H1 (cell line): ENCODE measurements at regions not wholly inside any gene's neighbourhood (a gene's known extent, or its start where the extent isn't known, plus 50 kb on each side); places are given as distances from the start of the nearest gene placed in this dataset.
A peak's percentile ranks its signal among the peaks of the same experiment; 100 is the strongest.

Experiments
- CTCF ChIA-PET: fragments of 300-600 bp; sonication (Branson Sonifier 250); formaldehyde crosslinking; loops from one replicate; lab custom pipeline; 2021; ENCODE audit not compliant: partially characterized antibody; lab: Charles Lee
- POLR2A ChIA-PET: fragments of 300-600 bp; sonication (Branson Sonifier 250); formaldehyde crosslinking; loops from one replicate; lab custom pipeline; 2021; ENCODE audit warnings: inconsistent platforms; ENCODE audit not compliant: partially characterized antibody; lab: Charles Lee
- DNase-seq, 2 experiments: peaks; one replicate each; pipeline versions ENCODE4 v3.0.0 to v3.0.0-alpha.2; 2010 to 2022; ENCODE audit warnings: low spot score in 2 of 2, low read depth in 1 of 2, mixed read lengths in 1 of 2
- FAIRE-seq: peaks from 2 replicates; lab custom pipeline; 2011; peaks lifted over from hg19 to GRCh38; lab: Jason Lieb, UNC
- H2AFZ ChIP-seq: 2 replicates; pipeline ENCODE4 v1.8.1; 2012; ENCODE audit warnings: low read length, inconsistent platforms
- H2AK5ac ChIP-seq: 2 replicates; pipeline ENCODE4 v1.6.1; 2013; ENCODE audit warnings: low read depth, low read length
- H2BK120ac ChIP-seq: replicated peaks from 2 replicates; pipeline ENCODE3; 2013; ENCODE audit warnings: low read depth, low read length, inconsistent platforms
- H2BK12ac ChIP-seq: 2 replicates; pipeline ENCODE4 v1.6.1; 2013; ENCODE audit warnings: low read depth, low read length
- H2BK15ac ChIP-seq: 2 replicates; pipeline ENCODE4 v1.6.1; 2013; ENCODE audit warnings: low read length
- H2BK20ac ChIP-seq: 2 replicates; pipeline ENCODE4 v1.6.1; 2013; ENCODE audit warnings: low read length
- H2BK5ac ChIP-seq: 2 replicates; pipeline ENCODE4 v1.6.1; 2013; ENCODE audit warnings: low read depth, low read length
- H3K14ac ChIP-seq: 2 replicates; pipeline ENCODE4 v1.6.1; 2013; ENCODE audit warnings: inconsistent platforms; ENCODE audit not compliant: insufficient read length
- H3K18ac ChIP-seq: 2 replicates; pipeline ENCODE4 v1.6.1; 2013; ENCODE audit warnings: low read length; ENCODE audit errors: extremely low read depth
- H3K23ac ChIP-seq: 2 replicates; pipeline ENCODE4 v1.6.1; 2013; ENCODE audit warnings: inconsistent platforms; ENCODE audit not compliant: insufficient read length
- H3K23me2 ChIP-seq: 2 replicates; pipeline ENCODE4 v1.6.1; 2013; ENCODE audit warnings: low read depth, low read length
- H3K27ac ChIP-seq: 2 replicates; pipeline ENCODE4 v1.6.1; 2011; ENCODE audit warnings: low read depth, low read length, inconsistent platforms
- H3K27me3 ChIP-seq, 4 experiments: replicated peaks in 1 of 4; 1 replicate in 1 of 4; 2 replicates in 3 of 4; pipeline versions ENCODE4 v1.6.1 to v1.8.1; 2011 to 2013; ENCODE audit warnings: low read length in 3 of 4, mild to moderate bottlenecking in 3 of 4, inconsistent platforms in 2 of 4, mixed read lengths in 2 of 4, moderate library complexity in 1 of 4; ENCODE audit not compliant: control insufficient read depth in 3 of 4, insufficient read depth in 3 of 4; ENCODE audit errors: extremely low read depth in 1 of 4
- H3K36me3 ChIP-seq, 4 experiments: 2 replicates each; pipeline versions ENCODE4 v1.6.1 to v1.8.1; 2011 to 2013; ENCODE audit warnings: mild to moderate bottlenecking in 4 of 4, low read length in 3 of 4, moderate library complexity in 2 of 4, control low read depth in 1 of 4, inconsistent platforms in 1 of 4; ENCODE audit not compliant: insufficient read depth in 4 of 4, control insufficient read depth in 2 of 4
- H3K4ac ChIP-seq: replicated peaks from 2 replicates; pipeline ENCODE3; 2013; ENCODE audit warnings: low read length, low read depth, mixed read lengths, inconsistent platforms; ENCODE audit not compliant: insufficient read length
- H3K4me1 ChIP-seq, 4 experiments: replicated peaks in 1 of 4; 1 replicate in 1 of 4; 2 replicates in 3 of 4; pipeline versions ENCODE4 v1.6.1 to v1.8.1; 2011 to 2013; ENCODE audit warnings: low read length in 3 of 4, inconsistent platforms in 2 of 4, mixed read lengths in 1 of 4; ENCODE audit not compliant: insufficient read depth in 4 of 4, control insufficient read depth in 3 of 4
- H3K4me2 ChIP-seq, 2 experiments: 2 replicates each; pipeline versions ENCODE4 v1.6.1 to v1.8.1; 2011 to 2013; ENCODE audit warnings: low read depth in 2 of 2, low read length in 2 of 2, control low read depth in 1 of 2, inconsistent platforms in 1 of 2, mild to moderate bottlenecking in 1 of 2; ENCODE audit not compliant: insufficient read depth in 1 of 2
- H3K4me3 ChIP-seq, 4 experiments: fragments of 200-600, 300-600 bp in 1 of 4; sonication (generic), shearing (Covaris generic), sonication (Bioruptor Twin) in 1 of 4; 2 replicates each; pipeline versions ENCODE4 v1.5.1 to v1.8.1; 2011 to 2016; ENCODE audit warnings: low read length in 4 of 4, low read depth in 3 of 4, control low read depth in 2 of 4, inconsistent platforms in 2 of 4, mild to moderate bottlenecking in 2 of 4, mixed read lengths in 1 of 4, moderate library complexity in 1 of 4; ENCODE audit not compliant: insufficient read depth in 2 of 4; ENCODE audit errors: extremely low read depth in 1 of 4
- H3K56ac ChIP-seq: replicated peaks from 2 replicates; pipeline ENCODE3; 2013; ENCODE audit warnings: low read depth, mild to moderate bottlenecking, mixed read lengths, low read length, inconsistent platforms; ENCODE audit not compliant: insufficient read length
- H3K79me1 ChIP-seq: 2 replicates; pipeline ENCODE4 v1.6.1; 2013; ENCODE audit warnings: low read depth, low read length, control low read depth
- H3K79me2 ChIP-seq, 2 experiments: 2 replicates each; pipeline versions ENCODE4 v1.6.1 to v1.8.1; 2012 to 2013; ENCODE audit warnings: low read length in 2 of 2, mild to moderate bottlenecking in 2 of 2, inconsistent platforms in 1 of 2; ENCODE audit not compliant: insufficient read depth in 2 of 2, control insufficient read depth in 1 of 2
- H3K9ac ChIP-seq, 4 experiments: replicated peaks in 1 of 4; 1 replicate in 1 of 4; 2 replicates in 3 of 4; pipeline versions ENCODE4 v1.6.1 to v1.8.1; 2011 to 2013; ENCODE audit warnings: low read depth in 3 of 4, low read length in 3 of 4, control low read depth in 2 of 4, mild to moderate bottlenecking in 2 of 4, moderate library complexity in 2 of 4, inconsistent platforms in 1 of 4; ENCODE audit errors: extremely low read depth in 1 of 4
- H3K9me3 ChIP-seq, 2 experiments: 2 replicates each; pipeline versions ENCODE4 v1.6.1 to v1.8.1; 2012 to 2013; ENCODE audit warnings: mild to moderate bottlenecking in 2 of 2, moderate library complexity in 2 of 2, control low read depth in 1 of 2, inconsistent platforms in 1 of 2, low read depth in 1 of 2, low read length in 1 of 2, mixed read lengths in 1 of 2; ENCODE audit not compliant: insufficient read depth in 2 of 2
- H4K20me1 ChIP-seq, 2 experiments: replicated peaks in 1 of 2; 2 replicates each; pipeline versions ENCODE3 to v1.8.1; 2011 to 2013; ENCODE audit warnings: inconsistent platforms in 2 of 2, low read length in 2 of 2, mild to moderate bottlenecking in 1 of 2; ENCODE audit not compliant: insufficient read depth in 2 of 2, control insufficient read depth in 1 of 2
- H4K5ac ChIP-seq: 2 replicates; pipeline ENCODE4 v1.6.1; 2013; ENCODE audit warnings: low read length, low read depth, mixed read lengths, inconsistent platforms; ENCODE audit not compliant: insufficient read length
- H4K8ac ChIP-seq: 2 replicates; pipeline ENCODE4 v1.8.0; 2013; ENCODE audit warnings: mild to moderate bottlenecking, moderate library complexity, low read length, inconsistent platforms; ENCODE audit not compliant: insufficient read depth; ENCODE audit errors: extremely low read depth
- H4K91ac ChIP-seq: replicated peaks from 2 replicates; pipeline ENCODE3; 2013; ENCODE audit warnings: low read length, mixed read lengths, inconsistent platforms; ENCODE audit not compliant: insufficient read length
- CTCF ChIP-seq, 3 experiments: IDR thresholded peaks; 1 replicate in 2 of 3; 2 replicates in 1 of 3; pipeline versions ENCODE4 v1.5.1 to v1.6.1; 2011; ENCODE audit warnings: low read length in 3 of 3, mild to moderate bottlenecking in 3 of 3, inconsistent platforms in 2 of 3, low read depth in 1 of 3, moderate library complexity in 1 of 3; ENCODE audit not compliant: insufficient read depth in 1 of 3; ENCODE audit errors: control extremely low read depth in 1 of 3
- NANOG ChIP-seq: IDR thresholded peaks from 2 replicates; pipeline ENCODE4 v1.6.1; 2011; ENCODE audit warnings: low read length, low read depth, mild to moderate bottlenecking, inconsistent platforms; ENCODE audit not compliant: insufficient read depth, poor library complexity, severe bottlenecking
- SUZ12 ChIP-seq: fragments of 200-600 bp; sonication (generic); IDR thresholded peaks from 2 replicates; pipeline ENCODE4 v1.6.1; 2012; ENCODE audit warnings: mild to moderate bottlenecking, inconsistent platforms, low read length, moderate library complexity, mixed read lengths
- WGBS, 2 experiments: shearing (Covaris generic) in 1 of 2; methylation state at CpG; one replicate each; pipeline versions ENCODE4 v1.1.6 to v1.1.7; 2013 to 2015; ENCODE audit warnings: low lambda C conversion rate in 2 of 2, mixed read lengths in 2 of 2, inconsistent platforms in 1 of 2, low coverage in 1 of 2, missing lambda C conversion rate in 1 of 2; ENCODE audit not compliant: insufficient replicate concordance in 2 of 2, insufficient coverage in 1 of 2, insufficient read length in 1 of 2; ENCODE audit errors: extremely low coverage in 1 of 2, missing lambda C conversion rate in 1 of 2; 5-methylcytosine and 5-hydroxymethylcytosine counted together

GRCh38 chr18:10044054-10044453, 130.2 kb downstream of the VAPA start:
- Histone ChIP-seq H2BK12ac (0 out of 2 replicates have a peak overlapping the region, but pooled peaks have one; percentile 71), H3K23ac (no peak overlapping the region), H4K91ac (no peak overlapping the region), H3K56ac (no peak overlapping the region), H3K27ac (no peak overlapping the region), H3K4me2 (peak overlapping the region in 1 of 2 experiments; percentile 26; a peak in 1 of 4 replicates), H3K4ac (no peak overlapping the region), H4K20me1 (no peaks in the 10 kb centered on the region), H3K79me2 (no peaks in the 10 kb centered on the region), H3K27me3 (no peaks in the 10 kb centered on the region), H3K14ac (no peak overlapping the region), H2BK5ac (no peak overlapping the region), H4K5ac (no peak overlapping the region), H3K4me1 (peaks cover 0 to 5% (median 3%) of the 10 kb centered on the region in 4 experiments; a peak in 4 of 7 replicates), H2AK5ac (no peak overlapping the region), H3K36me3 (no peaks in the 10 kb centered on the region), H4K8ac (no peak overlapping the region), H2BK120ac (no peak overlapping the region), H3K18ac (no peak overlapping the region), H2BK20ac (no peak overlapping the region), H2AFZ (no peak overlapping the region; the same call in 1 of the 2 replicates), H3K4me3 (no peak overlapping the region), H2BK15ac (no peak overlapping the region), H3K23me2 (no peaks in the 10 kb centered on the region), H3K79me1 (no peaks in the 10 kb centered on the region), H3K9me3 (peaks cover 3 to 5% of the 10 kb centered on the region in 2 experiments; a peak in 2 of 4 replicates), H3K9ac (no peak overlapping the region)
- CTCF ChIA-PET, result no interaction called here
- WGBS, 2 experiments, result 46% methylated on average over 1 of the region's 1 CpG; no CpG with 5 or more reads in 1 of the 2 experiments
- no peak for FAIRE-seq
- POLR2A ChIA-PET, result interaction anchor here (0.9 kb wide), 1 partner anchor 11 kb away, joined by 3 read pairs; no protein-coding TSS in a partner anchor
- TF ChIP-seq CTCF (IDR thresholded peaks at IDR 0.05; ENCODE audit: control extremely low read depth in 1 of 3, insufficient read depth in 1 of 3, low read depth in 1 of 3, low read length in 3 of 3) (no peak), NANOG (peak; percentile 17), SUZ12 (no peak)
- peak in 1 of 2 experiments; percentile 21 for DNase-seq
